IMR-90 (cell line): ENCODE measurements at regions not wholly inside any gene's neighbourhood (a gene's known extent, or its start where the extent isn't known, plus 50 kb on each side); places are given as distances from the start of the nearest gene placed in this dataset.

ENCODE experiments used
- ATAC-seq: fragments of 200-7000 bp; cut with Tn5 transposase; 2 replicates; pipeline ENCODE4 v1.9.1; 2020; ENCODE audit warnings: low read depth, mild to moderate bottlenecking, moderate library complexity
- BruUV-seq: library from RNA; stranded (reverse); fragments of 400-500 nt; replicated peaks from 2 replicates; lab custom pipeline; 2021; lab: Mats Ljungman, UMichigan
- CTCF ChIA-PET: fragments of 300-600 bp; formaldehyde crosslinking; extraction: SDS; loops from one replicate; lab custom pipeline; 2021; ENCODE audit warnings: antibody characterized with exemption; lab: Yijun Ruan, JAX
- POLR2A ChIA-PET: fragments of 300-600 bp; sonication (Branson Sonifier 250); formaldehyde crosslinking; loops from one replicate; lab custom pipeline; 2022; ENCODE audit warnings: antibody characterized with exemption; ENCODE audit not compliant: unreplicated experiment; lab: Charles Lee
- DNase-seq: peaks from one replicate; pipeline ENCODE4 v3.0.0; 2013
- H2AFZ ChIP-seq: replicated peaks from 2 replicates; pipeline ENCODE3; 2013; ENCODE audit warnings: low read length, mild to moderate bottlenecking; ENCODE audit not compliant: poor library complexity
- H2AK5ac ChIP-seq: 2 replicates; pipeline ENCODE4 v1.6.1; 2013; ENCODE audit warnings: low read depth, low read length, inconsistent platforms
- H2AK9ac ChIP-seq: replicated peaks from 2 replicates; pipeline ENCODE3; 2013; ENCODE audit warnings: mild to moderate bottlenecking, low read depth, low read length, moderate library complexity; ENCODE audit not compliant: poor library complexity
- H2BK120ac ChIP-seq: 2 replicates; pipeline ENCODE4 v1.6.1; 2013; ENCODE audit warnings: low read depth, low read length, inconsistent platforms
- H2BK15ac ChIP-seq: 3 replicates; pipeline ENCODE4 v1.6.1; 2013; ENCODE audit warnings: low read depth, low read length, inconsistent platforms
- H2BK20ac ChIP-seq: 2 replicates; pipeline ENCODE4 v1.6.1; 2013; ENCODE audit warnings: low read depth, mild to moderate bottlenecking, inconsistent platforms, low read length, moderate library complexity
- H2BK5ac ChIP-seq: 2 replicates; pipeline ENCODE4 v1.6.1; 2013; ENCODE audit warnings: mild to moderate bottlenecking, low read depth, low read length, inconsistent platforms; ENCODE audit not compliant: poor library complexity, severe bottlenecking
- H3K14ac ChIP-seq: replicated peaks from 2 replicates; pipeline ENCODE4 v1.6.1; 2013; ENCODE audit warnings: low read depth, low read length, inconsistent platforms
- H3K18ac ChIP-seq: 2 replicates; pipeline ENCODE4 v1.6.1; 2013; ENCODE audit warnings: low read depth, low read length, control low read depth
- H3K23ac ChIP-seq: 2 replicates; pipeline ENCODE4 v1.6.1; 2013; ENCODE audit warnings: low read depth, low read length, inconsistent platforms
- H3K27ac ChIP-seq: 2 replicates; pipeline ENCODE4 v1.5.1; 2013; ENCODE audit warnings: mild to moderate bottlenecking, control low read depth, low read length; ENCODE audit not compliant: insufficient read depth
- H3K27me3 ChIP-seq: 2 replicates; pipeline ENCODE4 v1.6.1; 2013; ENCODE audit warnings: low read length; ENCODE audit not compliant: control insufficient read depth, insufficient read depth
- H3K36me3 ChIP-seq: 2 replicates; pipeline ENCODE4 v1.6.1; 2013; ENCODE audit warnings: low read length, mixed read lengths; ENCODE audit not compliant: control insufficient read depth, insufficient read depth
- H3K4ac ChIP-seq: 2 replicates; pipeline ENCODE4 v1.6.1; 2013; ENCODE audit warnings: low read depth, low read length, inconsistent platforms
- H3K4me1 ChIP-seq: 2 replicates; pipeline ENCODE4 v1.6.1; 2013; ENCODE audit warnings: low read length, mixed read lengths; ENCODE audit not compliant: control insufficient read depth, insufficient read depth
- H3K4me2 ChIP-seq: 2 replicates; pipeline ENCODE4 v1.6.1; 2013; ENCODE audit warnings: low read depth, mild to moderate bottlenecking, control low read depth, low read length, moderate library complexity
- H3K4me3 ChIP-seq: 2 replicates; pipeline ENCODE4 v1.5.1; 2013; ENCODE audit warnings: low read depth, mild to moderate bottlenecking, control low read depth, low read length, moderate library complexity; ENCODE audit not compliant: insufficient read depth
- H3K56ac ChIP-seq: 2 replicates; pipeline ENCODE4 v1.6.1; 2013; ENCODE audit warnings: low read length, inconsistent platforms; ENCODE audit not compliant: insufficient read depth; ENCODE audit errors: extremely low read depth
- H3K79me1 ChIP-seq, 2 experiments: 2 replicates each; pipeline ENCODE4 v1.6.1; 2013; ENCODE audit warnings: low read length in 2 of 2, inconsistent platforms in 1 of 2, low read depth in 1 of 2
- H3K9ac ChIP-seq: 2 replicates; pipeline ENCODE4 v1.6.1; 2013; ENCODE audit warnings: low read depth, low read length, control low read depth
- H3K9me1 ChIP-seq: 2 replicates; pipeline ENCODE4 v1.6.1; 2013; ENCODE audit warnings: low read length, inconsistent platforms; ENCODE audit not compliant: insufficient read depth
- H3K9me3 ChIP-seq: 2 replicates; pipeline ENCODE4 v1.6.1; 2013; ENCODE audit warnings: low read length; ENCODE audit not compliant: control insufficient read depth, insufficient read depth
- H4K20me1 ChIP-seq: 2 replicates; pipeline ENCODE4 v1.6.1; 2013; ENCODE audit warnings: low read length, inconsistent platforms; ENCODE audit not compliant: insufficient read depth
- H4K5ac ChIP-seq: 2 replicates; pipeline ENCODE4 v1.6.1; 2013; ENCODE audit warnings: mild to moderate bottlenecking, low read depth, low read length, control low read depth
- H4K8ac ChIP-seq, 2 experiments: 2 replicates each; pipeline ENCODE4 v1.6.1; 2013; ENCODE audit warnings: low read depth in 2 of 2, low read length in 2 of 2, control low read depth in 1 of 2, inconsistent platforms in 1 of 2
- H4K91ac ChIP-seq: 2 replicates; pipeline ENCODE4 v1.6.1; 2013; ENCODE audit warnings: low read depth, low read length, inconsistent platforms; ENCODE audit not compliant: insufficient read depth
- CEBPB ChIP-seq: IDR thresholded peaks from 2 replicates; pipeline ENCODE4 v1.6.1; 2012; ENCODE audit warnings: low read depth, low read length, improper control_type of control experiment
- CHD1 ChIP-seq: IDR thresholded peaks from 2 replicates; pipeline ENCODE4 v1.6.1; 2012; ENCODE audit warnings: low read depth, low read length, improper control_type of control experiment
- ELK1 ChIP-seq: fragments of 150-350 bp; IDR thresholded peaks from 2 replicates; pipeline ENCODE4 v1.6.1; 2016; ENCODE audit warnings: low read depth, mild to moderate bottlenecking, low read length, moderate library complexity, borderline replicate concordance
- FOS ChIP-seq: fragments of 150-350 bp; IDR thresholded peaks from 2 replicates; pipeline ENCODE4 v1.6.1; 2016; ENCODE audit warnings: low read depth, low read length
- MAFK ChIP-seq: IDR thresholded peaks from 2 replicates; pipeline ENCODE4 v1.6.1; 2012; ENCODE audit warnings: low read depth, low read length, improper control_type of control experiment
- NFE2L2 ChIP-seq: fragments of 150-350 bp; IDR thresholded peaks from 2 replicates; pipeline ENCODE4 v1.6.1; 2016; ENCODE audit warnings: low read depth, mild to moderate bottlenecking, low read length
- RAD21 ChIP-seq: IDR thresholded peaks from 2 replicates; pipeline ENCODE4 v1.6.1; 2012; ENCODE audit warnings: low read length, improper control_type of control experiment
- RCOR1 ChIP-seq: IDR thresholded peaks from 2 replicates; pipeline ENCODE4 v1.6.1; 2012; ENCODE audit warnings: mild to moderate bottlenecking, low read length, improper control_type of control experiment; ENCODE audit not compliant: insufficient replicate concordance
- RFX5 ChIP-seq: IDR thresholded peaks from 2 replicates; pipeline ENCODE4 v1.8.0; 2012; ENCODE audit warnings: low read depth, mild to moderate bottlenecking, low read length, moderate library complexity
- SMC3 ChIP-seq: fragments of 150-350 bp; IDR thresholded peaks from 2 replicates; pipeline ENCODE4 v1.6.1; 2016; ENCODE audit warnings: low read depth, mild to moderate bottlenecking, antibody characterized with exemption, low read length, moderate library complexity
- USF2 ChIP-seq: fragments of 150-350 bp; IDR thresholded peaks from 2 replicates; pipeline ENCODE4 v1.6.1; 2017; ENCODE audit warnings: mild to moderate bottlenecking, antibody characterized with exemption, low read length, low read depth
- WGBS, 2 experiments: methylation state at CpG; one replicate each; pipeline versions ENCODE4 v1.1.5 to v1.1.7; 2013; ENCODE audit warnings: missing lambda C conversion rate in 2 of 2; ENCODE audit not compliant: insufficient read length in 1 of 2; ENCODE audit errors: extremely low coverage in 2 of 2; 5-methylcytosine and 5-hydroxymethylcytosine counted together
- dilution Hi-C: fragments of 300-500 bp; cut with HindIII; formaldehyde crosslinking; loops from one replicate; pipeline ENCODE4 v1.14.3; 2018; ENCODE audit warnings: low sequenced_read_pairs; ENCODE audit not compliant: unreplicated experiment
- in situ Hi-C: fragments of 300-500 bp; cut with MboI; formaldehyde crosslinking; loops from 3 replicates; pipeline ENCODE4 v1.14.3; 2019; ENCODE audit warnings: low sequenced_read_pairs, inconsistent platforms, mixed read lengths
- intact Hi-C: fragments of 100-400 bp; cut with micrococcal nuclease; formaldehyde crosslinking; loops from 2 replicates; pipeline ENCODE4 v1.10.0; 2022

GRCh38 chr5:174358276-174358675 is 312.8 kb downstream of the NSG2 start:
- BruUV-seq = no TSS peak
- Histone ChIP-seq H3K18ac (no peak overlapping the region), H2AK9ac (no peak overlapping the region), H4K20me1 (no peaks in the 10 kb centered on the region), H3K4ac (no peak overlapping the region), H3K14ac (no peak overlapping the region), H3K27ac (no peak overlapping the region), H2BK15ac (no peak overlapping the region), H2BK120ac (no peak overlapping the region), H2AK5ac (no peak overlapping the region), H2BK20ac (no peak overlapping the region), H2AFZ (no peak overlapping the region), H3K4me3 (no peak overlapping the region), H3K4me1 (no peaks in the 10 kb centered on the region), H3K27me3 (no peaks in the 10 kb centered on the region), H3K56ac (no peak overlapping the region), H3K4me2 (no peak overlapping the region), H3K23ac (no peak overlapping the region), H2BK5ac (no peak overlapping the region), H3K9me3 (peaks cover 3% of the 10 kb centered on the region; the same call in 1 of the 2 replicates), H4K5ac (no peak overlapping the region), H3K9me1 (no peaks in the 10 kb centered on the region), H3K9ac (no peak overlapping the region), H4K91ac (no peak overlapping the region), H4K8ac (no peak overlapping the region), H3K36me3 (no peaks in the 10 kb centered on the region), H3K79me1 (no peaks in the 10 kb centered on the region)
- ChIA-PET CTCF (interaction anchor here (1.2 kb wide), 1 partner anchor 45 kb away, joined by 3 read pairs; no protein-coding TSS in a partner anchor), POLR2A (interaction anchor here (0.6 kb wide), 1 partner anchor 57 kb away, joined by 3 read pairs; no protein-coding TSS in a partner anchor)
- no peak for DNase-seq
- in situ Hi-C loops (no loop called here), intact Hi-C loops (no loop called here), dilution Hi-C loops (no loop called here)
- WGBS, 2 experiments = no CpG with 5 or more reads among the region's 3 CpGs
- ATAC-seq = no peak
- no peak for TF ChIP-seq USF2
- no peak for TF ChIP-seq RAD21
- TF ChIP-seq FOS = no peak
- no peak for TF ChIP-seq CHD1
- TF ChIP-seq CEBPB = no peak
- no peak for TF ChIP-seq MAFK
- no peak for TF ChIP-seq RCOR1
- no peak for TF ChIP-seq ELK1
- no peak for TF ChIP-seq NFE2L2
- no peak for TF ChIP-seq SMC3
- TF ChIP-seq RFX5 = no peak
